ENCODE measurements at regions not wholly inside any gene's neighbourhood (a gene's known extent, or its start where the extent isn't known, plus 50 kb on each side); places are given as distances from the start of the nearest gene placed in this dataset.

GRCh38 chr4:149077181-149077580, 635.0 kb upstream of the NR3C2 start:
- no peaks in the 10 kb centered on the region for H3K9me3 ChIP-seq (ENCODE audit: control insufficient read depth in 1 of 2, low read length in 2 of 2)
- no peaks in the 10 kb centered on the region for H3K4me1 ChIP-seq (ENCODE audit: control insufficient read depth in 1 of 2, insufficient read depth in 2 of 2, low read length in 2 of 2)
- H3K27ac ChIP-seq (ENCODE audit: low read length): no peak overlapping the region
- H3K36me3 ChIP-seq (ENCODE audit: control insufficient read depth in 1 of 2, insufficient read depth in 2 of 2, low read length in 2 of 2): no peaks in the 10 kb centered on the region
- H3K27me3 ChIP-seq (ENCODE audit: low read depth, low read length): no peaks in the 10 kb centered on the region
- H3K4me3 ChIP-seq (ENCODE audit: low read depth in 1 of 2, low read length in 2 of 2): no peak overlapping the region

- no peaks in the 10 kb centered on the region for H3K27me3 ChIP-seq (ENCODE audit: low read depth, low read length)
Observed at GRCh38 chr4:149076401-149076800, 634.2 kb upstream of the NR3C2 start.

GRCh38 chr4:149072384-149072783, 630.2 kb upstream of the NR3C2 start:
- no peaks in the 10 kb centered on the region for H3K9me3 ChIP-seq (ENCODE audit: control insufficient read depth in 1 of 2, low read length in 2 of 2)
- no peaks in the 10 kb centered on the region for H3K36me3 ChIP-seq (ENCODE audit: control insufficient read depth in 1 of 2, insufficient read depth in 2 of 2, low read length in 2 of 2)
- no peaks in the 10 kb centered on the region for H3K4me1 ChIP-seq (ENCODE audit: control insufficient read depth in 1 of 2, insufficient read depth in 2 of 2, low read length in 2 of 2)
- no peak overlapping the region for H3K27ac ChIP-seq (ENCODE audit: low read length)
- no peak overlapping the region for H3K4me3 ChIP-seq (ENCODE audit: low read depth in 1 of 2, low read length in 2 of 2)
- H3K27me3 ChIP-seq (ENCODE audit: low read depth, low read length): no peaks in the 10 kb centered on the region

More at GRCh38 chr4:149076401-149076800, 634.2 kb upstream of the NR3C2 start:
- Histone ChIP-seq H3K4me1 (ENCODE audit: control insufficient read depth in 1 of 2, insufficient read depth in 2 of 2, low read length in 2 of 2) (no peaks in the 10 kb centered on the region), H3K27ac (ENCODE audit: low read length) (no peak overlapping the region), H3K4me3 (ENCODE audit: low read depth in 1 of 2, low read length in 2 of 2) (no peak overlapping the region), H3K9me3 (ENCODE audit: control insufficient read depth in 1 of 2, low read length in 2 of 2) (no peaks in the 10 kb centered on the region), H3K36me3 (ENCODE audit: control insufficient read depth in 1 of 2, insufficient read depth in 2 of 2, low read length in 2 of 2) (no peaks in the 10 kb centered on the region)

- H3K27me3 ChIP-seq (ENCODE audit: low read depth, low read length): no peaks in the 10 kb centered on the region
- no peaks in the 10 kb centered on the region for H3K9me3 ChIP-seq (ENCODE audit: control insufficient read depth in 1 of 2, low read length in 2 of 2)
- no peaks in the 10 kb centered on the region for H3K4me1 ChIP-seq (ENCODE audit: control insufficient read depth in 1 of 2, insufficient read depth in 2 of 2, low read length in 2 of 2)
- H3K27ac ChIP-seq (ENCODE audit: low read length): no peak overlapping the region
- H3K36me3 ChIP-seq (ENCODE audit: control insufficient read depth in 1 of 2, insufficient read depth in 2 of 2, low read length in 2 of 2): no peaks in the 10 kb centered on the region
- H3K4me3 ChIP-seq (ENCODE audit: low read depth in 1 of 2, low read length in 2 of 2): no peak overlapping the region
Observed at GRCh38 chr4:149065753-149066152, 623.5 kb upstream of the NR3C2 start.

- H3K36me3 ChIP-seq (ENCODE audit: control insufficient read depth in 1 of 2, insufficient read depth in 2 of 2, low read length in 2 of 2): no peaks in the 10 kb centered on the region
- H3K27me3 ChIP-seq (ENCODE audit: low read depth, low read length): no peaks in the 10 kb centered on the region
- no peaks in the 10 kb centered on the region for H3K4me1 ChIP-seq (ENCODE audit: control insufficient read depth in 1 of 2, insufficient read depth in 2 of 2, low read length in 2 of 2)
- no peaks in the 10 kb centered on the region for H3K9me3 ChIP-seq (ENCODE audit: control insufficient read depth in 1 of 2, low read length in 2 of 2)
- no peak overlapping the region for H3K4me3 ChIP-seq (ENCODE audit: low read depth in 1 of 2, low read length in 2 of 2)
- H3K27ac ChIP-seq (ENCODE audit: low read length): no peak overlapping the region
Observed at GRCh38 chr4:149062997-149063396, 620.8 kb upstream of the NR3C2 start.

- no peak overlapping the region for H3K4me3 ChIP-seq (ENCODE audit: low read depth in 1 of 2, low read length in 2 of 2)
- H3K4me1 ChIP-seq (ENCODE audit: control insufficient read depth in 1 of 2, insufficient read depth in 2 of 2, low read length in 2 of 2): peaks cover 0 to 3% of the 10 kb centered on the region in 2 donors
- no peaks in the 10 kb centered on the region for H3K36me3 ChIP-seq (ENCODE audit: control insufficient read depth in 1 of 2, insufficient read depth in 2 of 2, low read length in 2 of 2)
- no peaks in the 10 kb centered on the region for H3K27me3 ChIP-seq (ENCODE audit: low read depth, low read length)
- no peaks in the 10 kb centered on the region for H3K9me3 ChIP-seq (ENCODE audit: control insufficient read depth in 1 of 2, low read length in 2 of 2)
- H3K27ac ChIP-seq (ENCODE audit: low read length): no peak overlapping the region
Observed at GRCh38 chr4:149057594-149057993, 615.4 kb upstream of the NR3C2 start.

GRCh38 chr4:149056615-149057014, 614.4 kb upstream of the NR3C2 start:
- Histone ChIP-seq H3K9me3 (ENCODE audit: control insufficient read depth in 1 of 2, low read length in 2 of 2) (no peaks in the 10 kb centered on the region), H3K36me3 (ENCODE audit: control insufficient read depth in 1 of 2, insufficient read depth in 2 of 2, low read length in 2 of 2) (no peaks in the 10 kb centered on the region), H3K4me3 (ENCODE audit: low read depth in 1 of 2, low read length in 2 of 2) (no peak overlapping the region), H3K4me1 (ENCODE audit: control insufficient read depth in 1 of 2, insufficient read depth in 2 of 2, low read length in 2 of 2) (peaks cover 0 to 3% of the 10 kb centered on the region in 2 donors), H3K27me3 (ENCODE audit: low read depth, low read length) (no peaks in the 10 kb centered on the region), H3K27ac (ENCODE audit: low read length) (no peak overlapping the region)

GRCh38 chr4:149055624-149056023, 613.4 kb upstream of the NR3C2 start:
- no peaks in the 10 kb centered on the region for H3K27me3 ChIP-seq (ENCODE audit: low read depth, low read length)
- H3K27ac ChIP-seq (ENCODE audit: low read length): no peak overlapping the region
- peaks cover 0 to 3% of the 10 kb centered on the region in 2 donors for H3K4me1 ChIP-seq (ENCODE audit: control insufficient read depth in 1 of 2, insufficient read depth in 2 of 2, low read length in 2 of 2)
- H3K9me3 ChIP-seq (ENCODE audit: control insufficient read depth in 1 of 2, low read length in 2 of 2): no peaks in the 10 kb centered on the region
- no peaks in the 10 kb centered on the region for H3K36me3 ChIP-seq (ENCODE audit: control insufficient read depth in 1 of 2, insufficient read depth in 2 of 2, low read length in 2 of 2)
- no peak overlapping the region for H3K4me3 ChIP-seq (ENCODE audit: low read depth in 1 of 2, low read length in 2 of 2)

- Histone ChIP-seq H3K36me3 (ENCODE audit: control insufficient read depth in 1 of 2, insufficient read depth in 2 of 2, low read length in 2 of 2) (no peaks in the 10 kb centered on the region), H3K9me3 (ENCODE audit: control insufficient read depth in 1 of 2, low read length in 2 of 2) (no peaks in the 10 kb centered on the region), H3K27ac (ENCODE audit: low read length) (no peak overlapping the region), H3K4me1 (ENCODE audit: control insufficient read depth in 1 of 2, insufficient read depth in 2 of 2, low read length in 2 of 2) (peaks cover 0 to 3% of the 10 kb centered on the region in 2 donors), H3K27me3 (ENCODE audit: low read depth, low read length) (no peaks in the 10 kb centered on the region), H3K4me3 (ENCODE audit: low read depth in 1 of 2, low read length in 2 of 2) (no peak overlapping the region)
Observed at GRCh38 chr4:149050840-149051239, 608.6 kb upstream of the NR3C2 start.

- H3K9me3 ChIP-seq (ENCODE audit: control insufficient read depth in 1 of 2, low read length in 2 of 2): no peaks in the 10 kb centered on the region
- H3K27ac ChIP-seq (ENCODE audit: low read length): no peak overlapping the region
- H3K4me3 ChIP-seq (ENCODE audit: low read depth in 1 of 2, low read length in 2 of 2): no peak overlapping the region
- no peaks in the 10 kb centered on the region for H3K4me1 ChIP-seq (ENCODE audit: control insufficient read depth in 1 of 2, insufficient read depth in 2 of 2, low read length in 2 of 2)
- H3K27me3 ChIP-seq (ENCODE audit: low read depth, low read length): no peaks in the 10 kb centered on the region
- no peaks in the 10 kb centered on the region for H3K36me3 ChIP-seq (ENCODE audit: control insufficient read depth in 1 of 2, insufficient read depth in 2 of 2, low read length in 2 of 2)
Observed at GRCh38 chr4:149048451-149049143, 606.4 kb upstream of the NR3C2 start.

- Histone ChIP-seq H3K27ac (ENCODE audit: low read length) (no peak overlapping the region), H3K4me1 (ENCODE audit: control insufficient read depth in 1 of 2, insufficient read depth in 2 of 2, low read length in 2 of 2) (no peaks in the 10 kb centered on the region), H3K36me3 (ENCODE audit: control insufficient read depth in 1 of 2, insufficient read depth in 2 of 2, low read length in 2 of 2) (no peaks in the 10 kb centered on the region), H3K4me3 (ENCODE audit: low read depth in 1 of 2, low read length in 2 of 2) (no peak overlapping the region), H3K9me3 (ENCODE audit: control insufficient read depth in 1 of 2, low read length in 2 of 2) (no peaks in the 10 kb centered on the region), H3K27me3 (ENCODE audit: low read depth, low read length) (no peaks in the 10 kb centered on the region)
Observed at GRCh38 chr4:149047368-149047767, 605.2 kb upstream of the NR3C2 start.

- Histone ChIP-seq H3K4me1 (ENCODE audit: control insufficient read depth in 1 of 2, insufficient read depth in 2 of 2, low read length in 2 of 2) (no peaks in the 10 kb centered on the region), H3K27me3 (ENCODE audit: low read depth, low read length) (no peaks in the 10 kb centered on the region), H3K9me3 (ENCODE audit: control insufficient read depth in 1 of 2, low read length in 2 of 2) (peaks cover 0 to 2% of the 10 kb centered on the region in 2 donors), H3K36me3 (ENCODE audit: control insufficient read depth in 1 of 2, insufficient read depth in 2 of 2, low read length in 2 of 2) (no peaks in the 10 kb centered on the region), H3K27ac (ENCODE audit: low read length) (no peak overlapping the region), H3K4me3 (ENCODE audit: low read depth in 1 of 2, low read length in 2 of 2) (no peak overlapping the region)
Observed at GRCh38 chr4:149045731-149046130, 603.5 kb upstream of the NR3C2 start.

Measured in muscle layer of duodenum (tissue), 2 donors.